Aorta (tissue), 5 donors: ENCODE measurements at regions not wholly inside any gene's neighbourhood (a gene's known extent, or its start where the extent isn't known, plus 50 kb on each side); places are given as distances from the start of the nearest gene placed in this dataset.

Experiments
- ATAC-seq: fragments of 200-7000 bp; cut with Tn5 transposase; one replicate; pipeline ENCODE4 v1.9.1; 2022; ENCODE audit warnings: moderate library complexity; ENCODE audit not compliant: low FRiP score
- DNase-seq, 2 donors: peaks; one replicate each; pipeline ENCODE4 v3.0.0-alpha.2; 2020
- H3K27ac ChIP-seq, 2 donors: one replicate each; pipeline ENCODE4 v1.5.1; 2013; ENCODE audit warnings: low read length in 2 of 2, mild to moderate bottlenecking in 2 of 2, moderate library complexity in 2 of 2, control low read depth in 1 of 2, inconsistent platforms in 1 of 2, low read depth in 1 of 2
- H3K27me3 ChIP-seq, 2 donors: one replicate each; pipeline ENCODE4 v1.6.1; 2013; ENCODE audit warnings: control low read depth in 1 of 2, low read length in 1 of 2, mild to moderate bottlenecking in 1 of 2, moderate library complexity in 1 of 2; ENCODE audit not compliant: insufficient read depth in 2 of 2, control insufficient read depth in 1 of 2
- H3K36me3 ChIP-seq, 2 donors: one replicate each; pipeline ENCODE4 v1.6.1; 2013; ENCODE audit warnings: control low read depth in 1 of 2, low read length in 1 of 2, mild to moderate bottlenecking in 1 of 2; ENCODE audit not compliant: insufficient read depth in 2 of 2, control insufficient read depth in 1 of 2
- H3K4me1 ChIP-seq, 2 donors: one replicate each; pipeline ENCODE4 v1.6.1; 2013; ENCODE audit warnings: low read length in 2 of 2, control low read depth in 1 of 2, mild to moderate bottlenecking in 1 of 2, moderate library complexity in 1 of 2; ENCODE audit not compliant: insufficient read depth in 2 of 2, control insufficient read depth in 1 of 2
- H3K4me3 ChIP-seq, 2 donors: one replicate each; pipeline ENCODE4 v1.5.1; 2013; ENCODE audit warnings: low read length in 2 of 2, control low read depth in 1 of 2, mild to moderate bottlenecking in 1 of 2
- H3K9me3 ChIP-seq: one replicate; pipeline ENCODE4 v1.6.1; 2013; ENCODE audit warnings: mild to moderate bottlenecking, low read length; ENCODE audit not compliant: control insufficient read depth
- WGBS, 2 donors: extraction: QIAGEN DNeasy Blood & Tissue Kit; methylation state at CpG; one replicate each; pipeline ENCODE4 v1.1.7; 2013; 5-methylcytosine and 5-hydroxymethylcytosine counted together
- intact Hi-C, 2 donors: fragments of 100-400 bp; cut with DNase I; formaldehyde crosslinking; loops; one replicate each; pipeline versions ENCODE4 v1.14.2 to v1.15.0; 2022
- donor health status: healthy with polysubstance abuse.
- donor health status: Bipolar disorder and iron deficiency.
- donor health status: DM: no; HTN: no; CAD: no.
- donor health status: DM: no; HTN: no; CAD: no.
- donor health status: DM: yes; HTN: yes; CAD: no.

DNA sequence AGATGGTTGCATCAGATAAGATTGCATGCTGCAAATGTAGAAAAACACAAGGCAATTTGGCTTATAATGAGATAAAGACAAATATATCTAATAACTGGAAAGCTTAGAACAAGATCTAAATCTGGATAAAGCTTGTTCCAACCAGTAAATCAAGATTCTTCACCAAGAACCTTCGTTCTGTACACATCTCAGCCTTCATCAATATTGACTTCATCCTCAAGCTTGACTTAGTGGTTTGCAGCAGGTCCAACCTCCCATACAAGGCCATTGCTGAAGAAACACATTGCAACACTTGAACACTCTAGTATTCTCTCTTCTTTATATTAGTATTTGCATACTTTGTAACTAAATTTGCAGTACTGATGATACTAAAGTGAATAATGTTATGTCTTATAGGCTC, 407.6 kb downstream of the TLL1 start:
- 42 to 52% methylated on average over 1 of the region's 1 CpG for WGBS, 2 donors

DNA sequence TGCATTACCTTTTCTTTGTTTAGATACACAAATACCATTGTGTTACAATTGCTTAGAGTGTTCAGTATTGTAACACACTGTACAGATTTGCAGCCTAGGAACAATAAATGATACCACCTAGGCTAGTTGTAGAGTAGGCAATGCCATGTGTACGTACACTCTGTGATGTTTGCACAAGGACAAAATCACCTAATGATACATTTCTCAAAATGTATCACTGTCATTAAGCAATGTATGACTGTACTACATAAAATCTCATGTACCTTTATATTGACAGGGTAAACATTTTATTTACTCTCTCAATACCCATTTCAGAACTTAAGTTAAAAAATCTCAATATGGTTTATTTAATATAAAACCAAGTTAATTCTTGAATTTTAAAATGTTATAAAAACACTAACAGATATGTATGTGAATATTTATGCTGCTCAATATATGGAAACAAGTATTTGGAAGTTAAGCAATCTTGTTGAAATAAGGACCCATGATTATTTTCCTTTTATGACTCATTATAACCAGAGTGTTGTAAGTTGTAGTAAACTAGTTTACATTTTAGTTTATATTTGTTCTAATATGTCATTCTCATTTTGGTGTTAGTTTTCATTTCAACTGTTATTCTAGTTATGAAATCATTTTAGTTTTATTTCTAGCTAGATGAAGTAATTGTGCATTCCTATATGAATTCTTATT, 409.2 kb downstream of the TLL1 start:
- 0% methylated on average over 1 of the region's 1 CpG for WGBS, 2 donors
- intact Hi-C loops, result no loop called here

More for the DNA sequence above, 407.6 kb downstream of the TLL1 start:
- intact Hi-C loops, result no loop called here
- DNase-seq (no peak), ATAC-seq (no peak)
- no peaks in the 10 kb centered on the region for H3K9me3 ChIP-seq
- no peak overlapping the region for H3K27ac ChIP-seq
- no peak overlapping the region for H3K4me3 ChIP-seq
- H3K36me3 ChIP-seq, result no peaks in the 10 kb centered on the region
- H3K27me3 ChIP-seq, result no peaks in the 10 kb centered on the region
- H3K4me1 ChIP-seq, result no peaks in the 10 kb centered on the region

DNA sequence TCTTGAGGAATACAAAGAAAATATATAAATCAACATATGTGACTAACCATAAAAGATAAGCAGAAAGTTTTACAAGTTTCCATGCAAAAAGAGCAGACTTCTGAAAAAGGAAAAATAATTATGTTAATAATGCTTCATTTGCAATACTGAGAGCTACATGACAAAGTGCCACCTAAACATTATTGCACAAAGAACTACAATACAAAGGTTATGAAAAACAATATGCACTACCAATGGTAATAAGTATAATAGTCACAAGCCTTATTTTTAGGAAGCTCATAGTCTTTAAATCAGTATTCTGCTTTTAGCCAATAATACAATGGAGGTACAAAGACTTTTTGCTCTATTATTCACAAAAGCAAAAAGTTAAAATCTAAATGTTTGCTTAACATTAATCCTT, 411.2 kb downstream of the TLL1 start:
- ATAC-seq (no peak), DNase-seq (no peak)
- H3K9me3 ChIP-seq, result no peaks in the 10 kb centered on the region
- H3K27ac ChIP-seq, result no peak overlapping the region
- H3K4me3 ChIP-seq, result no peak overlapping the region
- H3K4me1 ChIP-seq, result no peaks in the 10 kb centered on the region
- no peaks in the 10 kb centered on the region for H3K36me3 ChIP-seq
- H3K27me3 ChIP-seq, result no peaks in the 10 kb centered on the region
- intact Hi-C loops, result no loop called here

More for the DNA sequence above, 409.2 kb downstream of the TLL1 start:
- ATAC-seq, result no peak
- Histone ChIP-seq H3K9me3 (no peaks in the 10 kb centered on the region), H3K4me1 (no peaks in the 10 kb centered on the region), H3K27me3 (no peaks in the 10 kb centered on the region), H3K27ac (no peak overlapping the region), H3K4me3 (no peak overlapping the region), H3K36me3 (no peaks in the 10 kb centered on the region)
- no peak for DNase-seq

DNA sequence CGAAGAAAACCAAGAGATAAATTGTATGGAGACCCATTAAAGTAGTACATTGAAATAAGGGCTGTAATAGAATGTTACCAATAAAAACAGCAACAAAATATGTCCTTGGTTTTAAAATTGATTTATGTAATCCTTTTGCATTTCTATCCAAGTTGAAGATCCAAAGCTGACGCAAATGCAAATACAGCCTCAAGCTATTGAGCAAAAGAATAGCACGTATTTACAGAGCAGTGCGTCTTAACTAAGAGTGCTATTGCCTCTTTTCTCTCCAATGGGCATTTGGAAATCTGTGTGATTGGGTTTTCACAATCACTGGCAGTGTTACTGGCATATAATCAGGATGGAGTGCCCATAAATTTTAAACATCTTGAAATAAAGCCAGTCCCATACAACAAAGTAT, 417.4 kb downstream of the TLL1 start:
- Histone ChIP-seq H3K27me3 (no peaks in the 10 kb centered on the region), H3K9me3 (no peaks in the 10 kb centered on the region), H3K36me3 (no peaks in the 10 kb centered on the region), H3K4me1 (no peaks in the 10 kb centered on the region), H3K27ac (no peak overlapping the region), H3K4me3 (no peak overlapping the region)
- ATAC-seq, result no peak
- WGBS, 2 donors, result 58 to 60% methylated on average over 4 of the region's 4 CpGs
- intact Hi-C loops, result no loop called here
- no peak for DNase-seq

DNA sequence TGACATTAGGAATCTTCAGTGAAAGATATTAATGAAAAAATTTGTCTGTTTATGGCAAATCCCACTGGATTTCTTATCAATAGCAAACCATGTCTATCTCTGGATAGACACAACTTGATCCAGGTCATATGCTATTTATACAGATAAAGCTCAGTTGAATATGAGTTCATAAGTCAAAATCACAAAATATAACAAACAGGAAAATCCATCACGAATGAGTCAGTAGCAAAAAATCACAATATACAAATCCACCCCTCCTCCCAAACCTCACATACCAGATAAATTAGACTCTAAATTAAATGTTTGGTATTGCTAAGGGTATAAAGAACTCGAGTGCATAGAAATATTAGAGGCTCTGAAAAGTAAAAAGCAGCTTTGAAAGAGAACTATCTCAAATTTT, 420.5 kb downstream of the TLL1 start:
- Histone ChIP-seq H3K36me3 (no peaks in the 10 kb centered on the region), H3K4me1 (no peaks in the 10 kb centered on the region), H3K27ac (no peak overlapping the region), H3K27me3 (no peaks in the 10 kb centered on the region), H3K4me3 (no peak overlapping the region), H3K9me3 (no peaks in the 10 kb centered on the region)
- 51 to 55% methylated on average over 2 of the region's 2 CpGs for WGBS, 2 donors
- ATAC-seq (no peak), DNase-seq (no peak)
- intact Hi-C loops, result no loop called here

DNA sequence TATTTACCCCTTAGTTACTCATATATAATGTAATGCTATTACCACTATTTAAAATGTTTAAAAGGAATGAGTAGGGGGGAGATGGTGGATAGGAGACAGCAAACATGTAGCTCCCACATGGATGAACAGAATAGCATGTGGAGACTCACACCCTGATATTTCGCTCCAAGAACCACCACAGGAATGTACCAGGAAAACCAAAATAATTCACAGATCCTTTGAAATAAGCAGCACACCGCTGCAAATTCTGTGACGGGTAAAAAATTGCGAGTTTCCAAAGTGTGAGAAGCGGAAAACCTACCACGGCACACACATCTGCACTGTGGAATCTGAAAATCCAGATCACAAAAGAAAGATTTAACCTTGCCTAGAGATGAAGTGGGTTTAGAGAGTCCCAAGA, 428.2 kb downstream of the TLL1 start:
- no peaks in the 10 kb centered on the region for H3K9me3 ChIP-seq
- H3K27ac ChIP-seq, result no peak overlapping the region
- no peaks in the 10 kb centered on the region for H3K36me3 ChIP-seq
- DNase-seq (no peak), ATAC-seq (no peak)
- H3K4me1 ChIP-seq, result no peaks in the 10 kb centered on the region
- WGBS, 2 donors, result 75 to 86% methylated on average over 6 of the region's 6 CpGs
- intact Hi-C loops, result no loop called here
- no peaks in the 10 kb centered on the region for H3K27me3 ChIP-seq
- H3K4me3 ChIP-seq, result no peak overlapping the region

DNA sequence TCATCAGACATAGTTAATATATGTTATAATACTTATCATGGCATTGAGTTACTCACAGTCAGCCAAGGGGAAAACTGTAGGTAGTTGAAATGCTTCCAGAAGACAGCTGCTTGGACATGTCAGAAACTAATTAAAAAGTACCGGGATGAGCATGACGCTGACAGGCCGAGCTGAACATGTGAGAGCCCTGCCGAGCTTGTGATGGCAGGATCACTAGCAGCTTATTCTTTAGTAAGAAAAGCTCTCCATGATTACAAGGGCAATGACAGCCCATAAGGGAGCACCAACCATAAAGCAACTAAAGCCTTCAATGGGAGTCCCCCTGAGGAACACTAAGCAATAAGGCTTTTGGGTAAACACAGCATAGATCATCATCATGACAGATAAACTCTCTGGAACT, 435.6 kb downstream of the TLL1 start:
- Histone ChIP-seq H3K9me3 (no peaks in the 10 kb centered on the region), H3K4me3 (no peak overlapping the region), H3K27ac (no peak overlapping the region), H3K27me3 (no peaks in the 10 kb centered on the region), H3K36me3 (no peaks in the 10 kb centered on the region), H3K4me1 (no peaks in the 10 kb centered on the region)
- DNase-seq (no peak), ATAC-seq (no peak)
- intact Hi-C loops, result no loop called here
- WGBS, 2 donors, result 40 to 42% methylated on average over 4 of the region's 4 CpGs

DNA sequence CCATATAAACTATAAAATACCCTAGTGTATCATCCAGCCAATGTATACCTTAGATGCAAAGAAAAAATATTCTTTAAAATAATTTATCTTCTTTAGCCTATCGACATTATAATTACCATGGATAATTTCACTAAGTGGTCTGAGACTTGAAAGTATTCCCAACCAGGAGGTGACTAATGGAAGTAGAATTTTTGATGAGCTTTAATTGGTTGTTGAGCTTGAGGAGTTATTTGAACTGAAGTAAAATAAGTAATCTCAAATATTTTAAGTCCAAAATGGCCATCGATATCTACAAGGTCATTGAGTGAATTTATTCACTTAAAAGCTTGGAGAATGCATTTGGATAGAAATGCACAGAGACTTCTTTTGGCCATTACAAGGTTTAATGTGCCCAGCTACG, 436.2 kb downstream of the TLL1 start:
- 71 to 76% methylated on average over 3 of the region's 3 CpGs for WGBS, 2 donors
- ATAC-seq (no peak), DNase-seq (no peak)
- intact Hi-C loops, result no loop called here
- Histone ChIP-seq H3K27me3 (no peaks in the 10 kb centered on the region), H3K4me1 (no peaks in the 10 kb centered on the region), H3K27ac (no peak overlapping the region), H3K36me3 (no peaks in the 10 kb centered on the region), H3K9me3 (no peaks in the 10 kb centered on the region), H3K4me3 (no peak overlapping the region)

DNA sequence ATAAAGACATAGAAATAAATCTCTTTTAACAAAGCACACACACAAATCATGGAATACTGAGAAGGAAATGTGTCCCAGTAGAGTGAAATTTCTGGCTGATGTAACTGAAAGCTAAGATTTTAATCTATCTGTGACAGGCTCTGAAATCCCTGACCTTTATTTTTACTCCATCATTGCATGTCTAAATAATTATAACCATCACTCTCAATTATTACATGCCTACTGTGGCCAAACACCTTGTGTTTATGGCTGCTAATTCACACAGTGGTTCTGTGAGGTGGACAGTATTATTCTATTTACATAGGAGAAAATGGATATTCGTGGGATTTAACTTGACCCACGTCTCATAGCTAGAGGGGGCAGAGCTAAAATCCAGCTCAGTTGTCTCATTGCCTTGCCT, 438.1 kb downstream of the TLL1 start:
- 5 to 15% methylated on average over 2 of the region's 2 CpGs for WGBS, 2 donors

More for the DNA sequence above, 438.1 kb downstream of the TLL1 start:
- Histone ChIP-seq H3K9me3 (no peaks in the 10 kb centered on the region), H3K4me1 (no peaks in the 10 kb centered on the region), H3K36me3 (no peaks in the 10 kb centered on the region), H3K27me3 (no peaks in the 10 kb centered on the region), H3K27ac (no peak overlapping the region), H3K4me3 (no peak overlapping the region)
- intact Hi-C loops, result no loop called here
- no peak for ATAC-seq
- no peak for DNase-seq
